GM21423 (cell line): ENCODE measurements at regions not wholly inside any gene's neighbourhood (a gene's known extent, or its start where the extent isn't known, plus 50 kb on each side); places are given as distances from the start of the nearest gene placed in this dataset.

Experiments
- ATAC-seq: cut with Tn5 transposase; IDR thresholded peaks from one replicate; pipeline ENCODE4 v1.9.1; 2021; ENCODE audit warnings: mild to moderate bottlenecking, moderate library complexity; ENCODE audit not compliant: unreplicated experiment

DNA sequence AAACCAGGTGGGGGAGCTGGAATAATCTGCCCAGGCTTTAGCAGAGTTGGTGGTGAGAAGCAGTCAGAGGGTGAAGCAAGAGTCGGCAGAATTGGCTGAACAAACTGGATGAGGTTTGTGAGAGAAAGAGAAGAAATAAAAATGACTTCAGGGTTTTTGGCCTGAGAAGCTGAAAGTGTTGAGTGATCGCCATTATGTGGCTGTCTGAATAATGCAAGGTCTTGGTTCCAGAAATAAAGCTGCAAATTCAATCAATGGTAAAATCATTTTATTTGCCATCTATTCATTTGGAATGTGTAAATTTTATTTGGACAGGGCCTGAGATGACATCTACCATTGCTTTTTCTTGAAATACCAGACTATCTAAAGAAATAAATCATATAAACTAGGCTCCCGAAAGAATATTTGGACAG lies 50.4 kb upstream of the DAB2 start:
- ATAC-seq: no peak
